H7 (cell line): ENCODE measurements at regions not wholly inside any gene's neighbourhood (a gene's known extent, or its start where the extent isn't known, plus 50 kb on each side); places are given as distances from the start of the nearest gene placed in this dataset.

Experiments
- DNase-seq: peaks from one replicate; pipeline ENCODE4 v3.0.0; 2012
- H3K27me3 ChIP-seq: 2 replicates; pipeline ENCODE4 v1.6.0; 2011; ENCODE audit warnings: mild to moderate bottlenecking, low read length; ENCODE audit not compliant: control insufficient read depth, insufficient read depth
- H3K36me3 ChIP-seq: replicated peaks from 2 replicates; pipeline ENCODE4 v1.5.1; 2011; ENCODE audit warnings: low read length; ENCODE audit not compliant: control insufficient read depth, insufficient read depth
- H3K4me3 ChIP-seq: 2 replicates; pipeline ENCODE4 v1.5.1; 2011; ENCODE audit warnings: low read depth, mild to moderate bottlenecking, control low read depth, low read length, moderate library complexity; ENCODE audit not compliant: insufficient read depth

- DNase-seq: no peak
- Histone ChIP-seq H3K27me3 (no peaks in the 10 kb centered on the region), H3K36me3 (no peaks in the 10 kb centered on the region), H3K4me3 (no peak overlapping the region)
These were observed 59.3 kb upstream of the PPP2R5A start for GRCh38 chr1:212225871-212226302.

DNA sequence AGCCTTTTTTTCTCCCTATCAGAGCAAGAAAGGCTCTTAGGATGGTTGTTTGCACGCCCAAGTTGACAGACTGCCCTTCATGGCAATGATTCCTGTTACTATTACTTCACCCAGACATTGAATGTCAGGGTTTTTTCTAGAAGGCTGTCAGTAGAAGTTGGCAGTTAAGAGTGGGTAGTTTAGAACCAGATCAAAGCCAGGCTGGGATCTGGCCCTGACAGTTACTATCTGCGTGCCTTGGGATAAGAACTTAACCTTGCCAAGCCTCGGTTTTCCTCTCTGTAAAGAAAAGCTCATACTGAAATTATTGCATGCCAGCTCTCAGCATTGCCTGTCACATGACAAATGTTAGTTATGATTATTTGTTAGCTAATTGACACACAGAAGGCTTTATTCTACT lies 58.7 kb upstream of the PPP2R5A start:
- DNase-seq: no peak
- no peaks in the 10 kb centered on the region for H3K27me3 ChIP-seq
- H3K4me3 ChIP-seq: no peak overlapping the region
- H3K36me3 ChIP-seq: no peaks in the 10 kb centered on the region

DNA sequence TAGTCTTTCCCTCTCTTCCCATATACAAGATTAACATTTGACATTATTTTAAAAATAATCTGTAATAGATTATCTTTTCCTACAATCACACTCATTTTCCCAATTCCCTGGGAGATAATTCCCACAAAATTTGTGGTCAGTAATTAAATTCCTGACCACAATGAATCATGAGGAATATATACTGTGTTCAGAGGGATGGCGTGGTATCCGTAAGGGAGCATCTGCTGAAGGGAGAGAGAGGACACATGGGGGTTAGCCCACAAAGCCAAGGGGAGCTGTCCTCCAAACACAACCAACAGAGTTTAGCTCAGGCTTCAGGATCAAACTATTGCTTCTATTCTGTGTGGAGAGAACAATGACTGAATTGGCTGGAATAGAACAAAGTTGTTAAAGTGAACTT lies 57.1 kb upstream of the PPP2R5A start:
- no peak overlapping the region for H3K4me3 ChIP-seq
- H3K36me3 ChIP-seq: no peaks in the 10 kb centered on the region
- no peaks in the 10 kb centered on the region for H3K27me3 ChIP-seq
- DNase-seq: no peak

DNA sequence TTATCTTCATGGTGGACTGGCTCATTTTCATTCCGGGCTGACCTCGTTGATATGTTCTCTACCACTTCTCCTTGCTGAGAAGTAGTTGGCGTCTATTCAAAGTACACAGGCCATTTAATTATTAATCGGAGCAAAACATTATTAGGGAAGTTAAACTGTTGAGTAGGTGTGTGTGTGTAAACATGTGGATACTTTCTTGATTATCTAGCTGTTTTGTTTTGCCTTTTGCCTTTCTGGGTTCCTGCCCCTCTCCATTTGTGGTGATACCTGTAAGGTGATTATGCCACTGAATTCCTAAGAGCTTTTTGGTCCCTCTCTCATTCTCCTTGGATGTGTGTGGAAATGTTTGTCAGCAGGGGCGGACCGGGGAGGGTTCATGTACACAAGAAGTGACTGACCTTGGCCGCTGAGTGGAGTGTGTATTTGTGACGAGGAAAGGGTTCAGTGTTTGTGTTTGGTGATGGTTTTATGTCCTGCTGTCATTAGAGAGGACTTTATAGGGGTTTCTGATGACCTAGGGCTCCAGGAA lies 56.6 kb upstream of the PPP2R5A start:
- DNase-seq: no peak
- Histone ChIP-seq H3K4me3 (no peak overlapping the region), H3K27me3 (no peaks in the 10 kb centered on the region), H3K36me3 (no peaks in the 10 kb centered on the region)

DNA sequence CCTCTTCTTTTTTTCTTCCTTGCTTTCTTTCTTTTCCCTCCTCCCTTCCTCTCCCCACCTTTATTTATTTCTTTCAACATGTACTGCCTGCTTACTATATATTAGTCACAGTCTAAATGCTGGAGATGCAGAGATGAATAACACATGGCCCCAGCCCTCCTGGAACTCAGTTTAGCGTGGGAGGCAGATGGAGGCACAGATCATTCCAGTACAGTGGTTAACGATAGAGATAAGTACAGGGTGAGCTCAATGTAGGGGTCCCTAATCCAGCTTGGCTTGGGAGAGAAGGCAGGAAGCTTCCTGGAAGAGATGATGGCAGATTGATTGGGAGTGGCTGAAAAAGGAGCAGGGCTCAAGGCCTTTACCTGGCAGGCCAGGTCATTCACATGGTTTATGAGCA lies 55.6 kb upstream of the PPP2R5A start:
- DNase-seq: no peak
- Histone ChIP-seq H3K4me3 (no peak overlapping the region), H3K27me3 (no peaks in the 10 kb centered on the region), H3K36me3 (no peaks in the 10 kb centered on the region)

DNA sequence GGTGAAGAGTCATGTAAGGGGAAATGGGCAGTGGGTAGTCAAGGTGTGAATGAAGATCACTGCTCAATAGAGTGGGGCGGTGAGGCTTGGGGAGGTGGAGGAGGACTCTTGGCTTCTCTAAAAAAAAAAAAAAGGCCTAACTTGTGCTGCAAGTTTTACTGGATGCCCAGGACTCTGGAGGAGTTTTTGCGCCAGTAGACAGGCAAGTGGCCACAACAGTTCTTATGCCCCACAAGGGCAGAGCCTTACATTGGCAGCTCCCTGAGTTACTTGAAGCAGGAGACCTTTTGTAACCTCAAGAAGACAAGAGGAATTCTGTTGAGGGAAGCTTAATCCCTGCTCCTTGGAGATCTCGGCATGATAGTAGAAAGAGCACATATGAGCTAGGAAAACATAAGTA lies 54.9 kb upstream of the PPP2R5A start:
- Histone ChIP-seq H3K4me3 (no peak overlapping the region), H3K27me3 (no peaks in the 10 kb centered on the region), H3K36me3 (no peaks in the 10 kb centered on the region)
- DNase-seq: no peak

DNA sequence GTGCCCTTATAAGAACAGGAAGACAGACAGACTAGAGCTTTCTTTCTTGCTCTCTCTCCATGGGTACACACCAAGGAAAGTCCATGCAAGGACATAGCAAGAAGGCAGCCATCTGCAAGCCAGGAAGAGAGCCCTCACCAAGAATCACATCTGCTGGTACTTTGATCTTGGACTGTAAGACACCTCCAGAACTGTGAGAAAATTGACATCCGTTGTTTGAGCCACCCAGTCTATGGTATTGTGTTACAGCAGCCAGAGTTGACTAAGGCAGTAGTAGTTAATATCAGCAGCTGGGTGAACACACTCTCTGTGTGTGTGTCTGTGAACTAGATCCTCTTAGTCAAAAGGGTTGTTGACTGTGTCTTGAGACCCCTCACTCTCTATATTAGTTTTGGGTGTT lies 53.8 kb upstream of the PPP2R5A start:
- no peak for DNase-seq
- Histone ChIP-seq H3K36me3 (no peaks in the 10 kb centered on the region), H3K4me3 (no peak overlapping the region), H3K27me3 (no peaks in the 10 kb centered on the region)

DNA sequence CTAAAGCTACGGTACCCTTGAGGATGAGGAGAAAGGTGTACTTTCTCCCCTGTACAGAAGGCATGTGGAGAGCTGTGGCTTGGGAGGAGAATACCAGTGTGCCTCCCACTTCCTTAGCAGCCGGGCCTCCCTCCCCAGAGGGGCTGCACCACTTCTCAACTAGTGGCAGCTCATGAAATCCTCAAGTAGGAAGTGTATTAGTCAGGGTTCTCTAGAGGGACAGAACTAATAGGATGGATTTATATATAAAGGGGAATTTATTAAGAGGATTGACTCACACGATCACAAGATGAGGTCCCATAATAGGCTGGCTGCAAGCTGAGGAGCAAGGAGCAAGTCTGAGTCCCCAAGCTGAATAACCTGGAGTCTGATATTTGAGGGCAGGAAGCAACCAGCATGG lies 53.1 kb upstream of the PPP2R5A start:
- Histone ChIP-seq H3K36me3 (no peaks in the 10 kb centered on the region), H3K4me3 (no peak overlapping the region), H3K27me3 (no peaks in the 10 kb centered on the region)
- DNase-seq: no peak

GRCh38 chr1:212233321-212233720 lies 51.9 kb upstream of the PPP2R5A start:
- no peak for DNase-seq
- Histone ChIP-seq H3K36me3 (no peaks in the 10 kb centered on the region), H3K27me3 (no peaks in the 10 kb centered on the region), H3K4me3 (no peak overlapping the region)

GRCh38 chr1:212234431-212235395 lies 50.5 kb upstream of the PPP2R5A start:
- H3K27me3 ChIP-seq: no peaks in the 10 kb centered on the region
- DNase-seq: no peak
- H3K4me3 ChIP-seq: no peak overlapping the region
- no peaks in the 10 kb centered on the region for H3K36me3 ChIP-seq
